ENCODE measurements at regions not wholly inside any gene's neighbourhood (a gene's known extent, or its start where the extent isn't known, plus 50 kb on each side); places are given as distances from the start of the nearest gene placed in this dataset.

DNA sequence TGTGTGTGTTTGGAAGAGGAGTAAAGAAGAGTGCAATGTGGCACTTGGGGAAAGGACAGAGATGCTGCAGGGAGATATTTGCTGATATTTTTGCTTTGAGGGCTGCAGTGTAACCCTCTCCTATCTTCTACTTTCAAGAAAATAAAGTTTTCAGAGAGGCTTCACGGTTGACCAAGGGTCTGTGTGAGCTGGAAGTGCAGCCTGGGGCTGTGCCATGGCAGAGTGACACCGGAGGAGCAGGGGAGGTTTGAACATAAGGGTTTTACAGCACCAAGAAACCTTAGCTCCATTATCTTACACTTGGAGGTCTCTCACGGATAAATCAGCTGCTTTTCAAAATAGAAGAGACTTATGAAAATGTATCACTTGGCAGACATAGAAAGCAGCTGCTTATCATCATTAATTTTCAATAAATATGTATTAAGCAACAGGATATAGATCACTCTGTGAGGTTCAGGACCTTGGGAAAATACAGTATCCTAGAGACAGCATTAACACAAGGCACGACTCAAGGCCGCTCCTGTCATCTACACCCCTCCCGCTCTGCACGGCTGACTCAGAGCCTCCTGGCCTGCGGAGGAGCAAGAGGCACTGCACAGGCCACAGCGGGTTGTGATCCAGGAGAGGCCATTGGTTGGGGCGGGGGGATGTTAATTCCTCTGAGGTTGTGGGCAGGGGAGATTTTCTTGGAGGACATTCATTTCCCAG is 127.8 kb downstream of the COPS8 start:
- TF ChIP-seq GATA2 (IDR thresholded peaks at IDR 0.05; ENCODE audit: insufficient read depth, insufficient read length, low read depth, low read length) (no peak), POLR2AphosphoS5 (IDR thresholded peaks at IDR 0.05; ENCODE audit: insufficient read depth, low read depth, low read length) (no peak), EZH2 (IDR thresholded peaks at IDR 0.05; ENCODE audit: borderline replicate concordance, low read depth, low read length, severe bottlenecking) (no peak), MYC (IDR thresholded peaks at IDR 0.05; ENCODE audit: low read depth, low read length) (no peak), JUN (IDR thresholded peaks at IDR 0.05; ENCODE audit: borderline replicate concordance, insufficient read depth, insufficient read length, low read depth) (no peak), POLR2A (IDR thresholded peaks at IDR 0.05; ENCODE audit: low read depth, low read length) (no peak), FOS (IDR thresholded peaks at IDR 0.05; ENCODE audit: borderline replicate concordance, insufficient read depth, low read length) (no peak)
- TF ChIP-seq, protein P1, sequence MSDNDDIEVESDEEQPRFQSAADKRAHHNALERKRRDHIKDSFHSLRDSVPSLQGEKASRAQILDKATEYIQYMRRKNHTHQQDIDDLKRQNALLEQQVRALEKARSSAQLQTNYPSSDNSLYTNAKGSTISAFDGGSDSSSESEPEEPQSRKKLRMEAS (IDR thresholded peaks at IDR 0.05; ENCODE audit: insufficient read depth, insufficient read length), result no peak
- TF ChIP-seq, protein P2, sequence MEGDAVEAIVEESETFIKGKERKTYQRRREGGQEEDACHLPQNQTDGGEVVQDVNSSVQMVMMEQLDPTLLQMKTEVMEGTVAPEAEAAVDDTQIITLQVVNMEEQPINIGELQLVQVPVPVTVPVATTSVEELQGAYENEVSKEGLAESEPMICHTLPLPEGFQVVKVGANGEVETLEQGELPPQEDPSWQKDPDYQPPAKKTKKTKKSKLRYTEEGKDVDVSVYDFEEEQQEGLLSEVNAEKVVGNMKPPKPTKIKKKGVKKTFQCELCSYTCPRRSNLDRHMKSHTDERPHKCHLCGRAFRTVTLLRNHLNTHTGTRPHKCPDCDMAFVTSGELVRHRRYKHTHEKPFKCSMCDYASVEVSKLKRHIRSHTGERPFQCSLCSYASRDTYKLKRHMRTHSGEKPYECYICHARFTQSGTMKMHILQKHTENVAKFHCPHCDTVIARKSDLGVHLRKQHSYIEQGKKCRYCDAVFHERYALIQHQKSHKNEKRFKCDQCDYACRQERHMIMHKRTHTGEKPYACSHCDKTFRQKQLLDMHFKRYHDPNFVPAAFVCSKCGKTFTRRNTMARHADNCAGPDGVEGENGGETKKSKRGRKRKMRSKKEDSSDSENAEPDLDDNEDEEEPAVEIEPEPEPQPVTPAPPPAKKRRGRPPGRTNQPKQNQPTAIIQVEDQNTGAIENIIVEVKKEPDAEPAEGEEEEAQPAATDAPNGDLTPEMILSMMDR (IDR thresholded peaks at IDR 0.05; ENCODE audit: extremely low read depth in 1 of 2, insufficient read depth in 1 of 2, low read depth in 1 of 2, low read length in 2 of 2), result no peak
- Histone ChIP-seq H3K4me3 (replicated peaks in 1 of 3; ENCODE audit: insufficient read depth in 1 of 3, low read depth in 1 of 3, low read length in 3 of 3) (no peak overlapping the region), H4K20me1 (replicated peaks; ENCODE audit: control insufficient read depth, extremely low read depth, insufficient read depth, low read length) (no peaks in the 10 kb centered on the region), H3K9ac (replicated peaks; ENCODE audit: extremely low read depth, insufficient read depth, low read length) (no peak overlapping the region), H3K27me3 (ENCODE audit: control insufficient read depth in 2 of 2, insufficient read depth in 2 of 2, low read length in 2 of 2) (peaks cover 0 to 4% of the 10 kb centered on the region in 2 experiments), H3K79me2 (ENCODE audit: control insufficient read depth, insufficient read depth, low read length) (no peaks in the 10 kb centered on the region), H3K9me1 (replicated peaks; ENCODE audit: control insufficient read depth, extremely low read depth, insufficient read depth, low read length) (no peaks in the 10 kb centered on the region), H3K4me2 (ENCODE audit: insufficient read depth, low read length) (no peak overlapping the region), H3K4me1 (ENCODE audit: control insufficient read depth, extremely low read depth, insufficient read depth, low read length) (no peaks in the 10 kb centered on the region), H3K9me3 (replicated peaks; ENCODE audit: control insufficient read depth, insufficient read depth, low read length) (no peaks in the 10 kb centered on the region), H3K36me3 (ENCODE audit: control insufficient read depth in 2 of 2, extremely low read depth in 1 of 2, insufficient read depth in 2 of 2, low read length in 2 of 2) (no peaks in the 10 kb centered on the region), H3K27ac (ENCODE audit: insufficient read depth, low read depth, low read length) (no peak overlapping the region), H2AFZ (ENCODE audit: low read depth, low read length) (no peak overlapping the region)
- ChIA-PET POLR2A (no interaction called here), CTCF (no interaction called here)
- no peak for FAIRE-seq
- dilution Hi-C loops (cut with MboI; ENCODE audit: extremely low pct_ligation_motif_present, low sequenced_read_pairs) (no loop called here), intact Hi-C loops (cut with micrococcal nuclease) (no loop called here)
- peak; percentile 18 for DNase-seq (ENCODE audit: low read depth, low spot score)
- no TSS peak for BruUV-seq (replicated peaks)
